Glutamatergic neuron (in vitro differentiated cells): ENCODE measurements at regions not wholly inside any gene's neighbourhood (a gene's known extent, or its start where the extent isn't known, plus 50 kb on each side); places are given as distances from the start of the nearest gene placed in this dataset.
A peak's percentile ranks its signal among the peaks of the same experiment; 100 is the strongest.

ENCODE experiments used
- DNase-seq: peaks from one replicate; pipeline ENCODE4 v3.0.0; 2022
- H3K27ac Mint-ChIP-seq: one replicate; pipeline ENCODE4 v1.8.0; 2020; ENCODE audit warnings: mild to moderate bottlenecking, mixed read lengths, inconsistent platforms; ENCODE audit not compliant: unreplicated experiment
- H3K27me3 Mint-ChIP-seq: one replicate; pipeline ENCODE4 v1.8.0; 2020; ENCODE audit warnings: mild to moderate bottlenecking, moderate library complexity, mixed read lengths, inconsistent platforms; ENCODE audit not compliant: unreplicated experiment
- H3K36me3 Mint-ChIP-seq: one replicate; pipeline ENCODE4 v1.8.0; 2020; ENCODE audit warnings: mild to moderate bottlenecking, mixed read lengths, inconsistent platforms; ENCODE audit not compliant: unreplicated experiment
- H3K4me1 Mint-ChIP-seq: one replicate; pipeline ENCODE4 v1.8.0; 2020; ENCODE audit warnings: mild to moderate bottlenecking, low read depth, mixed read lengths, inconsistent platforms; ENCODE audit not compliant: unreplicated experiment
- H3K4me3 Mint-ChIP-seq: one replicate; pipeline ENCODE4 v1.8.0; 2020; ENCODE audit warnings: mild to moderate bottlenecking, mixed read lengths, inconsistent platforms; ENCODE audit not compliant: unreplicated experiment
- H3K9me3 Mint-ChIP-seq: one replicate; pipeline ENCODE4 v1.8.0; 2020; ENCODE audit warnings: mild to moderate bottlenecking, moderate library complexity, mixed read lengths, inconsistent platforms; ENCODE audit not compliant: unreplicated experiment
- CTCF ChIP-seq: fragments of 200-600 bp; sonication (generic); IDR thresholded peaks from one replicate; pipeline ENCODE4 v1.5.0; 2021; ENCODE audit not compliant: partially characterized antibody, unreplicated experiment

- no peaks in the 10 kb centered on the region for H3K36me3 Mint-ChIP-seq
- no peaks in the 10 kb centered on the region for H3K9me3 Mint-ChIP-seq
- H3K4me3 Mint-ChIP-seq = no peak overlapping the region
- H3K27ac Mint-ChIP-seq = no peak overlapping the region
- DNase-seq = no peak
- peaks cover 2% of the 10 kb centered on the region for H3K4me1 Mint-ChIP-seq
- no peaks in the 10 kb centered on the region for H3K27me3 Mint-ChIP-seq
- no peak for TF ChIP-seq CTCF
Measured at GRCh38 chr2:198659096-198659870, 798.5 kb downstream of the SATB2 start.

- H3K4me3 Mint-ChIP-seq = no peak overlapping the region
- H3K27me3 Mint-ChIP-seq = no peaks in the 10 kb centered on the region
- peaks cover 2% of the 10 kb centered on the region for H3K4me1 Mint-ChIP-seq
- TF ChIP-seq CTCF = peak; percentile 79
- no peak overlapping the region for H3K27ac Mint-ChIP-seq
- no peaks in the 10 kb centered on the region for H3K9me3 Mint-ChIP-seq
- H3K36me3 Mint-ChIP-seq = no peaks in the 10 kb centered on the region
- peak; percentile 52 for DNase-seq
Measured at GRCh38 chr2:198657512-198658121, 800.1 kb downstream of the SATB2 start.

- H3K36me3 Mint-ChIP-seq = no peaks in the 10 kb centered on the region
- H3K4me3 Mint-ChIP-seq = no peak overlapping the region
- H3K27me3 Mint-ChIP-seq = no peaks in the 10 kb centered on the region
- no peak for DNase-seq
- H3K4me1 Mint-ChIP-seq = peaks cover 2% of the 10 kb centered on the region
- no peak for TF ChIP-seq CTCF
- no peak overlapping the region for H3K27ac Mint-ChIP-seq
- H3K9me3 Mint-ChIP-seq = no peaks in the 10 kb centered on the region
Measured at GRCh38 chr2:198656869-198657268, 800.9 kb downstream of the SATB2 start.

GRCh38 chr2:198654646-198655045 lies 803.1 kb downstream of the SATB2 start:
- Mint-ChIP-seq H3K27ac (no peak overlapping the region), H3K4me3 (no peak overlapping the region), H3K36me3 (no peaks in the 10 kb centered on the region), H3K4me1 (peaks cover 2% of the 10 kb centered on the region), H3K27me3 (no peaks in the 10 kb centered on the region), H3K9me3 (no peaks in the 10 kb centered on the region)
- no peak for DNase-seq
- TF ChIP-seq CTCF = no peak

- H3K9me3 Mint-ChIP-seq = no peaks in the 10 kb centered on the region
- H3K36me3 Mint-ChIP-seq = no peaks in the 10 kb centered on the region
- H3K4me1 Mint-ChIP-seq = peaks cover 2% of the 10 kb centered on the region
- H3K27me3 Mint-ChIP-seq = no peaks in the 10 kb centered on the region
- TF ChIP-seq CTCF = no peak
- DNase-seq = no peak
- H3K4me3 Mint-ChIP-seq = no peak overlapping the region
- H3K27ac Mint-ChIP-seq = no peak overlapping the region
Measured at GRCh38 chr2:198653311-198653710, 804.4 kb downstream of the SATB2 start.
